ENCODE measurements at regions not wholly inside any gene's neighbourhood (a gene's known extent, or its start where the extent isn't known, plus 50 kb on each side); places are given as distances from the start of the nearest gene placed in this dataset.

DNA sequence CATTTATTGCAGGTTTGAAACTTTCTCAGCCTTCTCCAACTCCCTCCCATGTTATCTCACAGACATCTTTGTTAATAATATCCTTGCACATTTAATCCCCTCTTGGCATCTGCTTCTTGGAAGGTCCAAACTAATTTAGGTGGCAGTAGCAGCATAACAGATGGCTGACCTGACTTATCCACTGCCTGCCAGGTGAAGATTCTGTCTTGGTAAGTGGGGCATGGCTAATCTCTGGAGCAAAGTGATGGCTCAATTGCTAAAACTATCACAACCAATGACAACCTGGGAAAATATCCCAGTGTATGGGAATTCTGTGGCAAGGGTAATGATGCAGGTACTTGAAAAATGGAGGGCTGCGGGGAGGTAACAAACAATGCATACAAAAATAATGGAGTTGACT, 58.2 kb upstream of the ALG10B start:
- in situ Hi-C loops (cut with MboI; ENCODE audit: low sequenced_read_pairs): no loop called here
